GM23338 (cell line): ENCODE measurements at regions not wholly inside any gene's neighbourhood (a gene's known extent, or its start where the extent isn't known, plus 50 kb on each side); places are given as distances from the start of the nearest gene placed in this dataset.

Source experiments
- ATAC-seq: fragments of 200-7000 bp; cut with Tn5 transposase; 3 replicates; pipeline ENCODE4 v1.9.1; 2020
- DNase-seq: peaks from one replicate; pipeline ENCODE4 v3.0.0-alpha.2; 2015; ENCODE audit warnings: low spot score
- H2AFZ ChIP-seq: fragments of 200-600 bp; sonication (generic); 2 replicates; pipeline ENCODE4 v1.8.0; 2016; ENCODE audit warnings: antibody characterized with exemption, mild to moderate bottlenecking, moderate library complexity
- H3F3A ChIP-seq: fragments of 200-600 bp; sonication (generic); replicated peaks from 2 replicates; pipeline ENCODE4 v1.8.0; 2017; ENCODE audit warnings: antibody characterized with exemption, mixed run types, low read depth
- H3K27ac ChIP-seq: fragments of 200-600 bp; sonication (generic); 2 replicates; pipeline ENCODE4 v1.6.1; 2016; ENCODE audit warnings: low read depth
- H3K27me3 ChIP-seq: fragments of 200-600 bp; sonication (generic); 2 replicates; pipeline ENCODE4 v1.8.0; 2016; ENCODE audit warnings: mild to moderate bottlenecking, mixed run types, moderate library complexity; ENCODE audit not compliant: insufficient read depth
- H3K36me3 ChIP-seq: fragments of 200-600 bp; sonication (generic); 2 replicates; pipeline ENCODE4 v1.8.0; 2016; ENCODE audit warnings: mild to moderate bottlenecking; ENCODE audit not compliant: insufficient read depth
- H3K4me1 ChIP-seq: fragments of 200-600 bp; sonication (generic); 2 replicates; pipeline ENCODE4 v1.8.0; 2016; ENCODE audit warnings: mild to moderate bottlenecking, moderate library complexity; ENCODE audit not compliant: insufficient read depth
- H3K4me2 ChIP-seq: fragments of 200-600 bp; sonication (generic); 2 replicates; pipeline ENCODE4 v1.7.1; 2017; ENCODE audit warnings: mixed run types
- H3K4me3 ChIP-seq: fragments of 200-600 bp; sonication (generic); 2 replicates; pipeline ENCODE4 v1.6.1; 2016; ENCODE audit warnings: mixed run types
- H3K79me2 ChIP-seq: fragments of 200-600 bp; sonication (generic); replicated peaks from 2 replicates; pipeline ENCODE4 v1.8.0; 2017; ENCODE audit warnings: mild to moderate bottlenecking; ENCODE audit not compliant: insufficient read depth
- H3K9me2 ChIP-seq: fragments of 200-600 bp; sonication (generic); 2 replicates; pipeline ENCODE4 v1.8.0; 2017; ENCODE audit not compliant: insufficient read depth
- H4K20me1 ChIP-seq: fragments of 200-600 bp; sonication (generic); replicated peaks from 2 replicates; pipeline ENCODE4 v1.8.0; 2017; ENCODE audit warnings: mild to moderate bottlenecking; ENCODE audit not compliant: insufficient read depth
- H3K27ac Mint-ChIP-seq: 2 replicates; pipeline ENCODE4 v1.8.0; 2020; ENCODE audit warnings: inconsistent platforms, mild to moderate bottlenecking, moderate library complexity, mixed read lengths
- H3K27me3 Mint-ChIP-seq: 3 replicates; pipeline ENCODE4 v1.8.0; 2022; ENCODE audit warnings: low read depth, mild to moderate bottlenecking, moderate library complexity, mixed read lengths, inconsistent platforms; ENCODE audit not compliant: insufficient read depth, poor library complexity
- H3K36me3 Mint-ChIP-seq: 3 replicates; pipeline ENCODE4 v1.8.0; 2021; ENCODE audit warnings: low read depth, mild to moderate bottlenecking, inconsistent platforms, moderate library complexity, mixed read lengths
- H3K4me1 Mint-ChIP-seq: 3 replicates; pipeline ENCODE4 v1.8.0; 2020; ENCODE audit warnings: mild to moderate bottlenecking, inconsistent platforms, mixed read lengths
- H3K4me3 Mint-ChIP-seq: 3 replicates; pipeline ENCODE4 v1.8.0; 2021; ENCODE audit warnings: moderate library complexity, mild to moderate bottlenecking, inconsistent platforms, mixed read lengths
- H3K9me3 Mint-ChIP-seq: 3 replicates; pipeline ENCODE4 v1.8.0; 2020; ENCODE audit warnings: moderate library complexity, mild to moderate bottlenecking, inconsistent platforms, mixed read lengths
- CREB1 ChIP-seq: fragments of 250-450 bp; sonication (Bioruptor Pico); IDR thresholded peaks from 2 replicates; pipeline ENCODE4 v1.5.0; 2020; ENCODE audit warnings: low read depth, mild to moderate bottlenecking, moderate library complexity
- EZH2 ChIP-seq: fragments of 200-600 bp; sonication (generic); IDR thresholded peaks from one replicate; pipeline ENCODE4 v1.8.0; 2017; ENCODE audit warnings: antibody characterized with exemption, mild to moderate bottlenecking, low read depth; ENCODE audit not compliant: unreplicated experiment
- EZH2phosphoT487 ChIP-seq: fragments of 200-600 bp; sonication (generic); IDR thresholded peaks from one replicate; pipeline ENCODE4 v1.8.1; 2018; ENCODE audit warnings: antibody characterized with exemption; ENCODE audit not compliant: unreplicated experiment
- JUNB ChIP-seq: IDR thresholded peaks from one replicate; pipeline ENCODE4 v1.6.1; 2016; ENCODE audit warnings: antibody characterized with exemption; ENCODE audit not compliant: unreplicated experiment
- NANOG ChIP-seq: IDR thresholded peaks from 2 replicates; pipeline ENCODE4 v1.6.1; 2016; ENCODE audit warnings: antibody characterized with exemption, borderline replicate concordance
- POLR2AphosphoS5 ChIP-seq: IDR thresholded peaks from 2 replicates; pipeline ENCODE4 v1.6.1; 2016; ENCODE audit warnings: antibody characterized with exemption, low read depth
- STAT1 ChIP-seq: IDR thresholded peaks from one replicate; pipeline ENCODE4 v1.6.1; 2016; ENCODE audit warnings: antibody characterized with exemption; ENCODE audit not compliant: unreplicated experiment
- ZNF114 ChIP-seq: fragments of 250-450 bp; sonication (Bioruptor Pico); IDR thresholded peaks from 2 replicates; pipeline ENCODE4 v1.5.0; 2020; ENCODE audit warnings: mild to moderate bottlenecking, moderate library complexity
- ZNF331 ChIP-seq: fragments of 250-450 bp; sonication (Bioruptor Pico); IDR thresholded peaks from 2 replicates; pipeline ENCODE4 v1.5.0; 2020; ENCODE audit warnings: low read depth, mild to moderate bottlenecking, moderate library complexity
- TF ChIP-seq, protein P1 (sequence below): IDR thresholded peaks from 2 replicates; pipeline ENCODE4 v1.6.1; 2016; ENCODE audit warnings: antibody characterized with exemption
- TF ChIP-seq, protein P2 (sequence below): IDR thresholded peaks from one replicate; pipeline ENCODE4 v1.6.1; 2018; ENCODE audit warnings: antibody characterized with exemption; ENCODE audit not compliant: unreplicated experiment
- TF ChIP-seq, protein P3 (sequence below), 2 experiments: fragments of 200-600 bp in 1 of 2; sonication (generic) in 1 of 2; conservative IDR thresholded peaks; 2 replicates each; pipeline versions ENCODE4 v1.5.1 to v1.6.1; 2016 to 2017; ENCODE audit warnings: antibody characterized with exemption in 2 of 2, low read depth in 2 of 2, mild to moderate bottlenecking in 2 of 2, moderate library complexity in 1 of 2
- TF ChIP-seq, protein P4 (sequence below): fragments of 250-450 bp; sonication (Bioruptor Pico); IDR thresholded peaks from 2 replicates; pipeline ENCODE4 v1.5.0; 2020; ENCODE audit warnings: mild to moderate bottlenecking, moderate library complexity

DNA sequence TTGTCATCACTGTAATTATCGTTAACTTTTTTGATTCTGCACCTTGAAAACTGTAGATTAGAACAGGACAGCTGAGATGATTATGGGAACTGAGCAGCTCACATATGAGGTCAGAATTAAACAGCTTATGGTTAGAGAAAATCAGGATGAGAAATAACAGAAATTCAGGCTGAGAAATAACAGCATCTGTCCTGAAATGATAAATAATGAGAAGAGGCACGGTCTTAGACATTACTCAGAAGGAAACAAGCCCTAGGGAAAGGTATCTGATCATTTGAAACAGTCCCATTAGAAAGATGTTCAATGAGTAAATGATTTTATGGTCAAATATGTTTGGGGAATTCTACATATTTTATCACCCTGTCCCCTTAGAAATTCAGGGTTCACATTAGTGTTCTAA is 65.6 kb upstream of the PCGF5 start:
- Mint-ChIP-seq H3K4me3 (no peak overlapping the region), H3K36me3 (no peaks in the 10 kb centered on the region)

More for the DNA sequence above, 65.6 kb upstream of the PCGF5 start:
- TF ChIP-seq JUNB (no peak), POLR2AphosphoS5 (no peak), STAT1 (no peak), EZH2phosphoT487 (no peak), ZNF331 (CRISPR knock-in tag) (no peak), ZNF114 (CRISPR knock-in tag) (no peak), CREB1 (CRISPR knock-in tag) (no peak), EZH2 (no peak), NANOG (no peak)
- TF ChIP-seq, protein P1, sequence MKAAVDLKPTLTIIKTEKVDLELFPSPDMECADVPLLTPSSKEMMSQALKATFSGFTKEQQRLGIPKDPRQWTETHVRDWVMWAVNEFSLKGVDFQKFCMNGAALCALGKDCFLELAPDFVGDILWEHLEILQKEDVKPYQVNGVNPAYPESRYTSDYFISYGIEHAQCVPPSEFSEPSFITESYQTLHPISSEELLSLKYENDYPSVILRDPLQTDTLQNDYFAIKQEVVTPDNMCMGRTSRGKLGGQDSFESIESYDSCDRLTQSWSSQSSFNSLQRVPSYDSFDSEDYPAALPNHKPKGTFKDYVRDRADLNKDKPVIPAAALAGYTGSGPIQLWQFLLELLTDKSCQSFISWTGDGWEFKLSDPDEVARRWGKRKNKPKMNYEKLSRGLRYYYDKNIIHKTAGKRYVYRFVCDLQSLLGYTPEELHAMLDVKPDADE, result no peak
- TF ChIP-seq, protein P2, sequence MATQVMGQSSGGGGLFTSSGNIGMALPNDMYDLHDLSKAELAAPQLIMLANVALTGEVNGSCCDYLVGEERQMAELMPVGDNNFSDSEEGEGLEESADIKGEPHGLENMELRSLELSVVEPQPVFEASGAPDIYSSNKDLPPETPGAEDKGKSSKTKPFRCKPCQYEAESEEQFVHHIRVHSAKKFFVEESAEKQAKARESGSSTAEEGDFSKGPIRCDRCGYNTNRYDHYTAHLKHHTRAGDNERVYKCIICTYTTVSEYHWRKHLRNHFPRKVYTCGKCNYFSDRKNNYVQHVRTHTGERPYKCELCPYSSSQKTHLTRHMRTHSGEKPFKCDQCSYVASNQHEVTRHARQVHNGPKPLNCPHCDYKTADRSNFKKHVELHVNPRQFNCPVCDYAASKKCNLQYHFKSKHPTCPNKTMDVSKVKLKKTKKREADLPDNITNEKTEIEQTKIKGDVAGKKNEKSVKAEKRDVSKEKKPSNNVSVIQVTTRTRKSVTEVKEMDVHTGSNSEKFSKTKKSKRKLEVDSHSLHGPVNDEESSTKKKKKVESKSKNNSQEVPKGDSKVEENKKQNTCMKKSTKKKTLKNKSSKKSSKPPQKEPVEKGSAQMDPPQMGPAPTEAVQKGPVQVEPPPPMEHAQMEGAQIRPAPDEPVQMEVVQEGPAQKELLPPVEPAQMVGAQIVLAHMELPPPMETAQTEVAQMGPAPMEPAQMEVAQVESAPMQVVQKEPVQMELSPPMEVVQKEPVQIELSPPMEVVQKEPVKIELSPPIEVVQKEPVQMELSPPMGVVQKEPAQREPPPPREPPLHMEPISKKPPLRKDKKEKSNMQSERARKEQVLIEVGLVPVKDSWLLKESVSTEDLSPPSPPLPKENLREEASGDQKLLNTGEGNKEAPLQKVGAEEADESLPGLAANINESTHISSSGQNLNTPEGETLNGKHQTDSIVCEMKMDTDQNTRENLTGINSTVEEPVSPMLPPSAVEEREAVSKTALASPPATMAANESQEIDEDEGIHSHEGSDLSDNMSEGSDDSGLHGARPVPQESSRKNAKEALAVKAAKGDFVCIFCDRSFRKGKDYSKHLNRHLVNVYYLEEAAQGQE, result no peak
- TF ChIP-seq, protein P3, sequence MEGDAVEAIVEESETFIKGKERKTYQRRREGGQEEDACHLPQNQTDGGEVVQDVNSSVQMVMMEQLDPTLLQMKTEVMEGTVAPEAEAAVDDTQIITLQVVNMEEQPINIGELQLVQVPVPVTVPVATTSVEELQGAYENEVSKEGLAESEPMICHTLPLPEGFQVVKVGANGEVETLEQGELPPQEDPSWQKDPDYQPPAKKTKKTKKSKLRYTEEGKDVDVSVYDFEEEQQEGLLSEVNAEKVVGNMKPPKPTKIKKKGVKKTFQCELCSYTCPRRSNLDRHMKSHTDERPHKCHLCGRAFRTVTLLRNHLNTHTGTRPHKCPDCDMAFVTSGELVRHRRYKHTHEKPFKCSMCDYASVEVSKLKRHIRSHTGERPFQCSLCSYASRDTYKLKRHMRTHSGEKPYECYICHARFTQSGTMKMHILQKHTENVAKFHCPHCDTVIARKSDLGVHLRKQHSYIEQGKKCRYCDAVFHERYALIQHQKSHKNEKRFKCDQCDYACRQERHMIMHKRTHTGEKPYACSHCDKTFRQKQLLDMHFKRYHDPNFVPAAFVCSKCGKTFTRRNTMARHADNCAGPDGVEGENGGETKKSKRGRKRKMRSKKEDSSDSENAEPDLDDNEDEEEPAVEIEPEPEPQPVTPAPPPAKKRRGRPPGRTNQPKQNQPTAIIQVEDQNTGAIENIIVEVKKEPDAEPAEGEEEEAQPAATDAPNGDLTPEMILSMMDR (conservative IDR thresholded peaks at IDR 0.05; ENCODE audit: low read depth in 2 of 2), result no peak
- TF ChIP-seq, protein P4, sequence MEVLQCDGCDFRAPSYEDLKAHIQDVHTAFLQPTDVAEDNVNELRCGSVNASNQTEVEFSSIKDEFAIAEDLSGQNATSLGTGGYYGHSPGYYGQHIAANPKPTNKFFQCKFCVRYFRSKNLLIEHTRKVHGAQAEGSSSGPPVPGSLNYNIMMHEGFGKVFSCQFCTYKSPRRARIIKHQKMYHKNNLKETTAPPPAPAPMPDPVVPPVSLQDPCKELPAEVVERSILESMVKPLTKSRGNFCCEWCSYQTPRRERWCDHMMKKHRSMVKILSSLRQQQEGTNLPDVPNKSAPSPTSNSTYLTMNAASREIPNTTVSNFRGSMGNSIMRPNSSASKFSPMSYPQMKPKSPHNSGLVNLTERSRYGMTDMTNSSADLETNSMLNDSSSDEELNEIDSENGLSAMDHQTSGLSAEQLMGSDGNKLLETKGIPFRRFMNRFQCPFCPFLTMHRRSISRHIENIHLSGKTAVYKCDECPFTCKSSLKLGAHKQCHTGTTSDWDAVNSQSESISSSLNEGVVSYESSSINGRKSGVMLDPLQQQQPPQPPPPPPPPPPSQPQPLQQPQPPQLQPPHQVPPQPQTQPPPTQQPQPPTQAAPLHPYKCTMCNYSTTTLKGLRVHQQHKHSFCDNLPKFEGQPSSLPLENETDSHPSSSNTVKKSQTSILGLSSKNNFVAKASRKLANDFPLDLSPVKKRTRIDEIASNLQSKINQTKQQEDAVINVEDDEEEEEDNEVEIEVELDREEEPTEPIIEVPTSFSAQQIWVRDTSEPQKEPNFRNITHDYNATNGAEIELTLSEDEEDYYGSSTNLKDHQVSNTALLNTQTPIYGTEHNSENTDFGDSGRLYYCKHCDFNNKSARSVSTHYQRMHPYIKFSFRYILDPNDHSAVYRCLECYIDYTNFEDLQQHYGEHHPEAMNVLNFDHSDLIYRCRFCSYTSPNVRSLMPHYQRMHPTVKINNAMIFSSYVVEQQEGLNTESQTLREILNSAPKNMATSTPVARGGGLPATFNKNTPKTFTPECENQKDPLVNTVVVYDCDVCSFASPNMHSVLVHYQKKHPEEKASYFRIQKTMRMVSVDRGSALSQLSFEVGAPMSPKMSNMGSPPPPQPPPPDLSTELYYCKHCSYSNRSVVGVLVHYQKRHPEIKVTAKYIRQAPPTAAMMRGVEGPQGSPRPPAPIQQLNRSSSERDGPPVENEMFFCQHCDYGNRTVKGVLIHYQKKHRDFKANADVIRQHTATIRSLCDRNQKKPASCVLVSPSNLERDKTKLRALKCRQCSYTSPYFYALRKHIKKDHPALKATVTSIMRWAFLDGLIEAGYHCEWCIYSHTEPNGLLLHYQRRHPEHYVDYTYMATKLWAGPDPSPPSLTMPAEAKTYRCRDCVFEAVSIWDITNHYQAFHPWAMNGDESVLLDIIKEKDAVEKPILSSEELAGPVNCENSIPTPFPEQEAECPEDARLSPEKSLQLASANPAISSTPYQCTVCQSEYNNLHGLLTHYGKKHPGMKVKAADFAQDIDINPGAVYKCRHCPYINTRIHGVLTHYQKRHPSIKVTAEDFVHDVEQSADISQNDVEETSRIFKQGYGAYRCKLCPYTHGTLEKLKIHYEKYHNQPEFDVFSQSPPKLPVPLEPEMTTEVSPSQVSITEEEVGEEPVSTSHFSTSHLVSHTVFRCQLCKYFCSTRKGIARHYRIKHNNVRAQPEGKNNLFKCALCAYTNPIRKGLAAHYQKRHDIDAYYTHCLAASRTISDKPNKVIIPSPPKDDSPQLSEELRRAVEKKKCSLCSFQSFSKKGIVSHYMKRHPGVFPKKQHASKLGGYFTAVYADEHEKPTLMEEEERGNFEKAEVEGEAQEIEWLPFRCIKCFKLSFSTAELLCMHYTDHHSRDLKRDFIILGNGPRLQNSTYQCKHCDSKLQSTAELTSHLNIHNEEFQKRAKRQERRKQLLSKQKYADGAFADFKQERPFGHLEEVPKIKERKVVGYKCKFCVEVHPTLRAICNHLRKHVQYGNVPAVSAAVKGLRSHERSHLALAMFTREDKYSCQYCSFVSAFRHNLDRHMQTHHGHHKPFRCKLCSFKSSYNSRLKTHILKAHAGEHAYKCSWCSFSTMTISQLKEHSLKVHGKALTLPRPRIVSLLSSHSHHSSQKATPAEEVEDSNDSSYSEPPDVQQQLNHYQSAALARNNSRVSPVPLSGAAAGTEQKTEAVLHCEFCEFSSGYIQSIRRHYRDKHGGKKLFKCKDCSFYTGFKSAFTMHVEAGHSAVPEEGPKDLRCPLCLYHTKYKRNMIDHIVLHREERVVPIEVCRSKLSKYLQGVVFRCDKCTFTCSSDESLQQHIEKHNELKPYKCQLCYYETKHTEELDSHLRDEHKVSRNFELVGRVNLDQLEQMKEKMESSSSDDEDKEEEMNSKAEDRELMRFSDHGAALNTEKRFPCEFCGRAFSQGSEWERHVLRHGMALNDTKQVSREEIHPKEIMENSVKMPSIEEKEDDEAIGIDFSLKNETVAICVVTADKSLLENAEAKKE, result no peak
- Histone ChIP-seq H3K27ac (no peak overlapping the region), H3K9me2 (no peaks in the 10 kb centered on the region), H3K4me2 (no peak overlapping the region), H3F3A (no peaks in the 10 kb centered on the region), H3K79me2 (no peaks in the 10 kb centered on the region), H2AFZ (no peak overlapping the region), H4K20me1 (no peaks in the 10 kb centered on the region; the same call in 1 of the 2 replicates), H3K4me3 (no peak overlapping the region), H3K4me1 (no peaks in the 10 kb centered on the region), H3K27me3 (peaks cover 13% of the 10 kb centered on the region), H3K36me3 (no peaks in the 10 kb centered on the region)
- ATAC-seq (no peak), DNase-seq (no peak)
- Mint-ChIP-seq H3K4me1 (no peaks in the 10 kb centered on the region; the same call in 1 of the 3 replicates), H3K27me3 (peaks cover 2% of the 10 kb centered on the region), H3K27ac (no peak overlapping the region), H3K9me3 (no peaks in the 10 kb centered on the region)
